Right lobe of liver (tissue), 4 donors: ENCODE measurements at regions not wholly inside any gene's neighbourhood (a gene's known extent, or its start where the extent isn't known, plus 50 kb on each side); places are given as distances from the start of the nearest gene placed in this dataset.

Experiments
- CTCF ChIP-seq, 4 donors: fragments of 200-600 bp in 3 of 4; fragments of 450-650 bp in 1 of 4; IDR thresholded peaks; one replicate each; pipeline versions ENCODE4 v1.5.1 to v1.8.0; 2016 to 2022; ENCODE audit warnings: antibody characterized with exemption in 4 of 4, mild to moderate bottlenecking in 2 of 4
- POLR2A ChIP-seq: fragments of 450-650 bp; IDR thresholded peaks from one replicate; pipeline ENCODE4 v1.6.1; 2017; ENCODE audit warnings: antibody characterized with exemption, mild to moderate bottlenecking
- donor health status: DM: no; HTN: no; CAD: no.
- donor health status: DM: no; HTN: no; CAD: no.
- donor health status: DM: no; HTN: yes; CAD: no.

GRCh38 chr1:157238585-157238984 lies 100.4 kb upstream of the ETV3 start:
- TF ChIP-seq CTCF (IDR thresholded peaks at IDR 0.05) (no peak), POLR2A (no peak)
